Neural cell (in vitro differentiated cells): ENCODE measurements at regions not wholly inside any gene's neighbourhood (a gene's known extent, or its start where the extent isn't known, plus 50 kb on each side); places are given as distances from the start of the nearest gene placed in this dataset.

ENCODE experiments used
- H2AFZ ChIP-seq: fragments of 200-600, 300-800 bp; sonication (generic), shearing (Covaris generic); 2 replicates; pipeline ENCODE4 v1.6.0; 2014; ENCODE audit warnings: low read depth, mild to moderate bottlenecking, antibody characterized with exemption, low read length, moderate library complexity
- H3F3A ChIP-seq: fragments of 200-600 bp; shearing (Covaris generic); 2 replicates; pipeline ENCODE4 v1.6.1; 2016; ENCODE audit warnings: mild to moderate bottlenecking, moderate library complexity, mixed read lengths, antibody characterized with exemption, low read length; ENCODE audit not compliant: insufficient read depth, poor library complexity, severe bottlenecking
- H3K27ac ChIP-seq: fragments of 200-600, 300-800 bp; sonication (generic), shearing (Covaris generic); 2 replicates; pipeline ENCODE4 v1.5.1; 2014; ENCODE audit warnings: mild to moderate bottlenecking, low read length, moderate library complexity
- H3K27me3 ChIP-seq: fragments of 300-800, 200-600 bp; sonication (generic), shearing (Covaris generic); 2 replicates; pipeline ENCODE4 v1.6.0; 2014; ENCODE audit warnings: mild to moderate bottlenecking, low read depth, low read length, moderate library complexity; ENCODE audit not compliant: insufficient read depth
- H3K36me3 ChIP-seq: fragments of 300-800, 200-600 bp; sonication (generic), shearing (Covaris generic); 2 replicates; pipeline ENCODE4 v1.5.1; 2014; ENCODE audit warnings: mild to moderate bottlenecking, antibody characterized with exemption, low read length, moderate library complexity; ENCODE audit not compliant: insufficient read depth
- H3K4me2 ChIP-seq: fragments of 300-800, 200-600 bp; sonication (generic), shearing (Covaris generic); 2 replicates; pipeline ENCODE4 v1.6.0; 2014; ENCODE audit warnings: mild to moderate bottlenecking, low read length
- H3K4me3 ChIP-seq: fragments of 300-800, 200-600 bp; sonication (generic), shearing (Covaris generic); 2 replicates; pipeline ENCODE4 v1.5.1; 2014; ENCODE audit warnings: mild to moderate bottlenecking, low read length, moderate library complexity
- H3K79me2 ChIP-seq: fragments of 200-600 bp; shearing (Covaris generic); replicated peaks from 2 replicates; pipeline ENCODE4 v1.6.0; 2014; ENCODE audit warnings: mild to moderate bottlenecking, low read length, moderate library complexity; ENCODE audit not compliant: insufficient read depth
- H3K9ac ChIP-seq: fragments of 300-800, 200-600 bp; sonication (generic), shearing (Covaris generic); 2 replicates; pipeline ENCODE4 v1.6.1; 2016; ENCODE audit warnings: mild to moderate bottlenecking, low read length, mixed read lengths
- H3K9me2 ChIP-seq: fragments of 200-600 bp; shearing (Covaris generic); 2 replicates; pipeline ENCODE4 v1.6.1; 2016; ENCODE audit warnings: mild to moderate bottlenecking, low read length, mixed read lengths; ENCODE audit not compliant: insufficient read depth
- H3K9me3 ChIP-seq: fragments of 200-600, 300-800 bp; sonication (generic), shearing (Covaris generic); 2 replicates; pipeline ENCODE4 v1.6.1; 2016; ENCODE audit warnings: mild to moderate bottlenecking, mixed run types, low read length, moderate library complexity, mixed read lengths
- H4K20me1 ChIP-seq: fragments of 200-600 bp; shearing (Covaris generic); 2 replicates; pipeline ENCODE4 v1.6.1; 2016; ENCODE audit warnings: mild to moderate bottlenecking, mixed run types; ENCODE audit not compliant: insufficient read depth
- CTCF ChIP-seq: fragments of 450-650 bp; IDR thresholded peaks from 2 replicates; pipeline ENCODE4 v1.5.1; 2014; ENCODE audit warnings: antibody characterized with exemption, mild to moderate bottlenecking, moderate library complexity; ENCODE audit not compliant: poor library complexity, severe bottlenecking
- EP300 ChIP-seq: fragments of 450-650 bp; conservative IDR thresholded peaks from 2 replicates; pipeline ENCODE4 v1.6.1; 2014; ENCODE audit warnings: antibody characterized with exemption, mild to moderate bottlenecking, moderate library complexity; ENCODE audit not compliant: poor library complexity, severe bottlenecking
- EZH2 ChIP-seq: fragments of 200-600, 300-800 bp; shearing (Covaris generic), sonication (generic); IDR thresholded peaks from 2 replicates; pipeline ENCODE4 v1.6.1; 2014; ENCODE audit warnings: antibody characterized with exemption, low read length, borderline replicate concordance, mild to moderate bottlenecking; ENCODE audit not compliant: insufficient read depth, poor library complexity, severe bottlenecking
- MXI1 ChIP-seq: fragments of 450-650 bp; conservative IDR thresholded peaks from 2 replicates; pipeline ENCODE4 v1.6.1; 2014; ENCODE audit warnings: antibody characterized with exemption, mild to moderate bottlenecking; ENCODE audit not compliant: poor library complexity, severe bottlenecking
- POLR2AphosphoS5 ChIP-seq: IDR thresholded peaks from 2 replicates; pipeline ENCODE4 v1.6.1; 2012
- RAD21 ChIP-seq: fragments of 450-650 bp; conservative IDR thresholded peaks from 2 replicates; pipeline ENCODE4 v1.6.1; 2014; ENCODE audit warnings: antibody characterized with exemption, mild to moderate bottlenecking, moderate library complexity
- REST ChIP-seq: IDR thresholded peaks from 2 replicates; pipeline ENCODE4 v1.6.1; 2012; ENCODE audit warnings: borderline replicate concordance
- SMC3 ChIP-seq: fragments of 450-650 bp; conservative IDR thresholded peaks from 2 replicates; pipeline ENCODE4 v1.6.1; 2014; ENCODE audit warnings: antibody characterized with exemption, mild to moderate bottlenecking, moderate library complexity; ENCODE audit not compliant: poor library complexity
- TAF1 ChIP-seq: IDR thresholded peaks from 2 replicates; pipeline ENCODE4 v1.6.1; 2012; ENCODE audit warnings: low read depth

- Histone ChIP-seq H3K36me3 (no peaks in the 10 kb centered on the region), H2AFZ (no peak overlapping the region), H3K27me3 (no peaks in the 10 kb centered on the region), H3K4me2 (no peak overlapping the region), H3F3A (no peaks in the 10 kb centered on the region), H3K27ac (no peak overlapping the region), H4K20me1 (no peaks in the 10 kb centered on the region), H3K4me3 (no peak overlapping the region), H3K9ac (no peak overlapping the region), H3K9me2 (no peaks in the 10 kb centered on the region), H3K79me2 (no peaks in the 10 kb centered on the region), H3K9me3 (no peaks in the 10 kb centered on the region)
- TF ChIP-seq REST: no peak
- TF ChIP-seq CTCF: no peak
- no peak for TF ChIP-seq POLR2AphosphoS5
- no peak for TF ChIP-seq EP300
- no peak for TF ChIP-seq SMC3
- no peak for TF ChIP-seq TAF1
- TF ChIP-seq EZH2: no peak
- no peak for TF ChIP-seq RAD21
- TF ChIP-seq MXI1: no peak
Measured at GRCh38 chr11:91133361-91133760, 910.5 kb upstream of the CHORDC1 start.

- no peaks in the 10 kb centered on the region for H3K9me3 ChIP-seq
- no peak overlapping the region for H3K4me2 ChIP-seq
- no peaks in the 10 kb centered on the region for H3K27me3 ChIP-seq
- H3K4me3 ChIP-seq: no peak overlapping the region
- no peaks in the 10 kb centered on the region for H4K20me1 ChIP-seq
- no peak overlapping the region for H3K27ac ChIP-seq
- no peaks in the 10 kb centered on the region for H3K79me2 ChIP-seq
- no peaks in the 10 kb centered on the region for H3K9me2 ChIP-seq
- no peaks in the 10 kb centered on the region for H3K36me3 ChIP-seq
- H3F3A ChIP-seq: no peaks in the 10 kb centered on the region
- no peak overlapping the region for H2AFZ ChIP-seq
- TF ChIP-seq CTCF: no peak
- no peak for TF ChIP-seq EP300
- TF ChIP-seq REST: no peak
- no peak for TF ChIP-seq MXI1
- TF ChIP-seq RAD21: no peak
- no peak for TF ChIP-seq EZH2
- TF ChIP-seq TAF1: no peak
- no peak for TF ChIP-seq SMC3
- TF ChIP-seq POLR2AphosphoS5: no peak
- H3K9ac ChIP-seq: no peak overlapping the region
Measured at GRCh38 chr11:91129596-91129995, 906.7 kb upstream of the CHORDC1 start.
